RWPE2 (cell line): ENCODE measurements at regions not wholly inside any gene's neighbourhood (a gene's known extent, or its start where the extent isn't known, plus 50 kb on each side); places are given as distances from the start of the nearest gene placed in this dataset.
"Not testable (repeated sequence)": the region's sequence is repeated elsewhere in the genome, so short reads cannot be mapped to it uniquely, and the experiment has no call there.

Experiments
- ATAC-seq: fragments of 200-7000 bp; cut with Tn5 transposase; 3 replicates; pipeline ENCODE4 v1.9.1; 2021; ENCODE audit warnings: low read depth
- DNase-seq: peaks from one replicate; pipeline ENCODE4 v3.0.0-alpha.2; 2020; ENCODE audit warnings: low spot score
- H3K27ac ChIP-seq: fragments of 450-650 bp; 2 replicates; pipeline ENCODE4 v1.5.1; 2017; ENCODE audit warnings: mild to moderate bottlenecking; ENCODE audit not compliant: poor library complexity, severe bottlenecking
- H3K27me3 ChIP-seq: fragments of 250-450 bp; sonication (Bioruptor Pico); 2 replicates; pipeline ENCODE4 v1.5.1; 2021; ENCODE audit warnings: mild to moderate bottlenecking, moderate library complexity; ENCODE audit not compliant: insufficient read depth, poor library complexity, severe bottlenecking
- H3K36me3 ChIP-seq: fragments of 250-450 bp; sonication (Bioruptor Pico); 2 replicates; pipeline ENCODE4 v1.5.1; 2020; ENCODE audit warnings: low read depth, mild to moderate bottlenecking, moderate library complexity
- H3K4me1 ChIP-seq: fragments of 250-450 bp; sonication (Bioruptor Pico); 2 replicates; pipeline ENCODE4 v1.5.1; 2021; ENCODE audit warnings: mild to moderate bottlenecking, moderate library complexity; ENCODE audit not compliant: insufficient read depth, poor library complexity, severe bottlenecking
- H3K4me3 ChIP-seq: fragments of 250-450 bp; sonication (Bioruptor Pico); 2 replicates; pipeline ENCODE4 v1.5.1; 2021; ENCODE audit warnings: mild to moderate bottlenecking, moderate library complexity; ENCODE audit not compliant: severe bottlenecking
- H3K9me3 ChIP-seq: fragments of 250-450 bp; sonication (Bioruptor Pico); 2 replicates; pipeline ENCODE4 v1.5.1; 2021; ENCODE audit warnings: mild to moderate bottlenecking, moderate library complexity; ENCODE audit not compliant: severe bottlenecking
- CTCF ChIP-seq: fragments of 450-650 bp; IDR thresholded peaks from one replicate; pipeline ENCODE4 v1.5.1; 2017; ENCODE audit warnings: mild to moderate bottlenecking, moderate library complexity; ENCODE audit not compliant: poor library complexity, severe bottlenecking

GRCh38 chr3:31319332-31319731 is 213.4 kb upstream of the STT3B start:
- DNase-seq, result no peak

GRCh38 chr3:31321620-31322019 is 211.1 kb upstream of the STT3B start:
- TF ChIP-seq CTCF, result no peak
- H3K27ac ChIP-seq, result no peak overlapping the region
- DNase-seq (no peak), ATAC-seq (no peak)
- no peak overlapping the region for H3K4me3 ChIP-seq
- no peaks in the 10 kb centered on the region for H3K27me3 ChIP-seq
- no peaks in the 10 kb centered on the region for H3K4me1 ChIP-seq
- no peaks in the 10 kb centered on the region for H3K9me3 ChIP-seq
- H3K36me3 ChIP-seq, result no peaks in the 10 kb centered on the region

More at GRCh38 chr3:31319332-31319731, 213.4 kb upstream of the STT3B start:
- Histone ChIP-seq H3K27me3 (no peaks in the 10 kb centered on the region), H3K27ac (no peak overlapping the region), H3K9me3 (no peaks in the 10 kb centered on the region), H3K4me3 (no peak overlapping the region), H3K4me1 (no peaks in the 10 kb centered on the region), H3K36me3 (no peaks in the 10 kb centered on the region)
- no peak for ATAC-seq
- TF ChIP-seq CTCF, result no peak

GRCh38 chr3:31322460-31322859 is 210.3 kb upstream of the STT3B start:
- Histone ChIP-seq H3K36me3 (no peaks in the 10 kb centered on the region), H3K9me3 (no peaks in the 10 kb centered on the region), H3K4me1 (no peaks in the 10 kb centered on the region), H3K27me3 (no peaks in the 10 kb centered on the region), H3K27ac (no peak overlapping the region), H3K4me3 (no peak overlapping the region)
- no peak for DNase-seq
- no peak for ATAC-seq
- TF ChIP-seq CTCF, result no peak

GRCh38 chr3:31327826-31328357 is 204.8 kb upstream of the STT3B start:
- H3K9me3 ChIP-seq, H3K27ac ChIP-seq, H3K4me3 ChIP-seq, ATAC-seq, H3K27me3 ChIP-seq, H3K4me1 ChIP-seq, DNase-seq, H3K36me3 ChIP-seq: not testable (repeated sequence)

- no peak for ATAC-seq
- Histone ChIP-seq H3K36me3 (no peaks in the 10 kb centered on the region), H3K27ac (no peak overlapping the region), H3K27me3 (no peaks in the 10 kb centered on the region), H3K4me3 (no peak overlapping the region), H3K4me1 (no peaks in the 10 kb centered on the region), H3K9me3 (no peaks in the 10 kb centered on the region)
- no peak for DNase-seq
- TF ChIP-seq CTCF, result no peak
Observed at GRCh38 chr3:31331278-31331677, 201.4 kb upstream of the STT3B start.
